GM12801 (cell line): ENCODE measurements at regions not wholly inside any gene's neighbourhood (a gene's known extent, or its start where the extent isn't known, plus 50 kb on each side); places are given as distances from the start of the nearest gene placed in this dataset.

Experiments
- CTCF ChIP-seq: IDR thresholded peaks from one replicate; pipeline ENCODE4 v1.5.1; 2011; ENCODE audit warnings: control low read depth; ENCODE audit not compliant: insufficient read length; ENCODE audit errors: extremely low read depth

GRCh38 chr4:111864066-111864465 lies 281.2 kb upstream of the FAM241A start:
- TF ChIP-seq CTCF, result no peak

DNA sequence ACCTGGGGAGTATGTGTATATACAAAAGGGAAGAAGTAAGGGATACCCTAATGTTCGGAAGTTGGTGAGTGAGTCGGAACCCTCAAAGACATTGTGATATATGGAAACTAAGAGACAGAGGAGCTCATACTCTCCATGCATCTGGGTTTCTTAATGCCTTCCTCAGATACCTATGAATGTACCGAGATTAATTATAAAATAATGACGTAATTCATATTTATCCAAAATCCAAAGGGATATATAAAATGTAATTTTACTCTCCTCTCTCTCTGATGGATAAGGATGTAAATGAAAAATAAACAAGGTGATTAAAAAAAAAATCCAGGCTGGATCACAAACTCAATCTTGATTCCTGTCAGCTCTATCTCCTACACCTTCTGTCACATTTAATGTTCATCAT lies 275.9 kb upstream of the FAM241A start:
- no peak for TF ChIP-seq CTCF

DNA sequence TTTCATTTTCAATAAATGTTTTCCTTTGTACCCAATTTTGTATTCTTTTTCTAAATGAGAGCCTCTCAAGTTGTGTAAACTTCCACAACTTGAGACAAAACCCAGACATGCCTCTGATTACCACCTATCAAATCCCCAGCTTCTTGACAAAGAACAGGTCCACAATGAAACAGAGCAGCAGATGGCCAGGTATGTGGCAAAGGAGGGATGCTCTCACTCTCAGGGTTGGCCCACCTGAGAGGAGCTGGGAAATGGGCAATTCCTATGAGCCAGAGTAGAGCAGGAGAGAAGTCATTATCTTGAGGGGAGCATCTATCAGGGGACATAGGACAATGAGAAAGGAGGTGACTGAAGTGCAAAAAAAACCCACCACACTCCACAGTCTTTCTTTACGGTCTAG lies 273.5 kb upstream of the FAM241A start:
- TF ChIP-seq CTCF, result no peak

DNA sequence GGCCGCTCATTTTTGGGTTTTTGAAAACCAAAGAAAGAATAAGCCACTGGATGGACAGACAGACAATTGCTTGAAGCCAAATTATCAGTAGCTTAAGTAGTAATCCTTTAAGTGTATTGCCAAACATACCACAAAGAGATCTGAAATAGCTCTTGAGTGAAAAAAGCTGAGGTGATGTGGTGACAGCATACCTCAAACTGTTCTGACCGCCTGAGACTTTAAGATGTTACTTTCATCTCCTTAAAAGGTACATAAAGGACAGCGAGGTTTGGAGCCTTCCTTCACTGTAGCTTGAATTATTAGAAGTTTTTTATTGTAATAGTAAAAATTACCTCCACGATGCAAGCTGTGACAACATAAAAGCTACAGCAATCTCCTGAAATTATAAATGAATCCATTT lies 271.5 kb upstream of the FAM241A start:
- TF ChIP-seq CTCF, result no peak

- TF ChIP-seq CTCF, result no peak
Observed at GRCh38 chr4:111879539-111879938, 265.7 kb upstream of the FAM241A start.

DNA sequence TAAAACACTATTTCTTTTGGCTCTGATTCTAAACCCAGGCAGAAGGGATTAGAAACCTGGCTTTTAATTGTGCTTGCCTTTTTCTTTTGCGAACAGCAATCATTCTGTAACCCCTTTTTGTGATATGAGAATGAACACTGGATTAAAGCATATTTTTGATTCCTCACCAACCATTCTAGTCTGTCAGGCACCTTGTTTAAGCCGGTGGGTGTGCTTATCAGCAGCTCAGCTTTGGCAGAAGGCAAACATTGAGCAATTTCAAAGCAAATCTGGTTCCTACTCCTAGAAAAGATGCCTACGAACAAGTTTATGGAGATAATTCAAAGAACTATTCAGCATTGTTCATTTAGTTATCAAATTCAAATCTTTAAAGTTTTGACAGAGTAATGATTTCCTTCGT lies 265.1 kb upstream of the FAM241A start:
- no peak for TF ChIP-seq CTCF

DNA sequence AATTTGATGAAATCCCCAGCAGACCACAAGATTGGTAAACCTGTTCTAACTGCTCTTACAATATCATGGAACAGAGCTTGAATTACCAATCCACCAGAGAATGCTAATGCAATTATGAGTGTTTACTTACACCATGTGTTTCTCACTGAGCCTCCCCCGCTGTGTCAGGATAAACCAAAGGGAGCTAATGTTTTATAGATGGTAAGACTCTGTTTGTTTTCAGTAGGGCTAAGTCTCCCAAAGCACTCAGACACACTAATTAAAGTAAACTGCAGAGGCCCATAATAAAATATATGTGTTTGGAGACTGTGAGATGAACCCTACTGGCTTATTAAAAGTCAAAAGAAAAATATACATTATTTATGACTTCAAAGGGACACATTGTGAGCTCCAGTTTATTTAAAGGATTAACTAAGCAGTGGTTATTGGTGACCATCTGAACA lies 261.7 kb upstream of the FAM241A start:
- no peak for TF ChIP-seq CTCF

DNA sequence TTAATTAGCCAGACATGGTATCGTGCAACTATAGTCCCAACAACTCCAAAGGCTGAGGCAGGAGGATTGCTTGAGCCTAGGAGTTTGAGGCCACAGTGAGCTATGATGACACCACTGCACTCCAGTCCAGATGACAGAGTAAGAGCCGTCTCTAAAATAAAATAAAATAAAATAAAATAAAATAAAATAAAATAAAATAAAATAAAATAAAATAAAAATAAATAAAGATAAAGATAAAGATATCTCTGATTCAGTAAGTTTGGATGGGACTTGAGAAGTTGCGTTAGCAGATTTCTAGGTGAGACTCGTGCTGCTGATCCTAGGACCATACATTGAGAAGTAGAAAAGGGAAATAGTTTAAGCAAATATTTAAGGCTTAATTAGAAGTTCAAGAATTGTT lies 254.8 kb upstream of the FAM241A start:
- no peak for TF ChIP-seq CTCF
